Vagina (tissue), 2 donors: ENCODE measurements at regions not wholly inside any gene's neighbourhood (a gene's known extent, or its start where the extent isn't known, plus 50 kb on each side); places are given as distances from the start of the nearest gene placed in this dataset.

Experiments
- DNase-seq, 2 donors: peaks; one replicate each; pipeline ENCODE4 v3.0.0-alpha.2; 2017; ENCODE audit errors: extremely low spot score in 2 of 2
- H3K27ac ChIP-seq: fragments of 200-600 bp; sonication (generic); one replicate; pipeline ENCODE4 v1.5.1; 2019
- H3K27me3 ChIP-seq: fragments of 200-600 bp; sonication (generic); one replicate; pipeline ENCODE4 v1.5.1; 2019
- H3K36me3 ChIP-seq, 2 donors: fragments of 200-600 bp; sonication (generic); one replicate each; pipeline ENCODE4 v1.5.1; 2017 to 2019
- H3K4me1 ChIP-seq: fragments of 200-600 bp; sonication (generic); one replicate; pipeline ENCODE4 v1.5.1; 2019
- H3K4me3 ChIP-seq, 2 donors: fragments of 200-600 bp; sonication (generic); 1 replicate in 1 of 2; 2 replicates in 1 of 2; pipeline ENCODE4 v1.5.1; 2016 to 2019
- H3K9me3 ChIP-seq: fragments of 200-600 bp; sonication (generic); one replicate; pipeline ENCODE4 v1.5.1; 2019
- POLR2A ChIP-seq, 2 donors: fragments of 450-650 bp; IDR thresholded peaks; one replicate each; pipeline ENCODE4 v1.6.1; 2017; ENCODE audit warnings: antibody characterized with exemption in 2 of 2, mild to moderate bottlenecking in 2 of 2, moderate library complexity in 2 of 2
- POLR2AphosphoS5 ChIP-seq, 2 donors: sonication (generic); formaldehyde crosslinking; IDR thresholded peaks; one replicate each; pipeline ENCODE4 v1.9.0; 2017; ENCODE audit warnings: antibody characterized with exemption in 2 of 2, mild to moderate bottlenecking in 2 of 2, low read depth in 1 of 2; ENCODE audit not compliant: insufficient read depth in 1 of 2
- intact Hi-C: fragments of 100-400 bp; cut with DNase I; formaldehyde crosslinking; loops from one replicate; pipeline ENCODE4 v1.15.1; 2023
- TF ChIP-seq, protein P1 (sequence below), 3 experiments: fragments of 450-650 bp in 2 of 3; fragments of 200-600 bp in 1 of 3; sonication (generic) in 1 of 3; IDR thresholded peaks; one replicate each; pipeline ENCODE4 v1.5.1; 2017 to 2019; ENCODE audit warnings: antibody characterized with exemption in 3 of 3, mild to moderate bottlenecking in 2 of 3, moderate library complexity in 2 of 3

DNA sequence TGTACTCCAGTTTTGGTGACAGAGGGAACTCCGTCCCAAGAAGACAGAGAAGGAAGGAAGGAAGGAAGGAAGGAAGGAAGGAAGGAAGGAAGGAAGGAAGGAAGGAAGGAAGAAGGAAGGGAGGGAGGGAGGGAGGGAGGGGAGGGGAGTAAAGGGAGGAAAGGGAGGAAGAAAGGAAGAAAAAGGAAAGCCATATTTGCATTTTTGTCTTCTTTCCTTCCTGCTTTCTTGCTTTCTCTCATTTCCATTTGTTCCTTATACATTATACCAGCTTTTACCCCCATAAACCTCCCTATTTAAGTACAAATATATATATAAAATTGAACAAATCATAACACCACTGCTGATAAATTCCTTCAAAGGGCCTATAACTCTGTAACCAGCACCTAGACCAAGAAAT is 151.8 kb downstream of the SMC2 start:
- Histone ChIP-seq H3K4me1 (no peaks in the 10 kb centered on the region), H3K4me3 (no peak overlapping the region), H3K9me3 (no peaks in the 10 kb centered on the region), H3K36me3 (no peaks in the 10 kb centered on the region), H3K27ac (no peak overlapping the region), H3K27me3 (no peaks in the 10 kb centered on the region)
- intact Hi-C loops, result no loop called here
- DNase-seq, result no peak
- TF ChIP-seq POLR2AphosphoS5 (IDR thresholded peaks at IDR 0.05; ENCODE audit: insufficient read depth in 1 of 2, low read depth in 1 of 2) (no peak), POLR2A (IDR thresholded peaks at IDR 0.05) (no peak)
- TF ChIP-seq, protein P1, sequence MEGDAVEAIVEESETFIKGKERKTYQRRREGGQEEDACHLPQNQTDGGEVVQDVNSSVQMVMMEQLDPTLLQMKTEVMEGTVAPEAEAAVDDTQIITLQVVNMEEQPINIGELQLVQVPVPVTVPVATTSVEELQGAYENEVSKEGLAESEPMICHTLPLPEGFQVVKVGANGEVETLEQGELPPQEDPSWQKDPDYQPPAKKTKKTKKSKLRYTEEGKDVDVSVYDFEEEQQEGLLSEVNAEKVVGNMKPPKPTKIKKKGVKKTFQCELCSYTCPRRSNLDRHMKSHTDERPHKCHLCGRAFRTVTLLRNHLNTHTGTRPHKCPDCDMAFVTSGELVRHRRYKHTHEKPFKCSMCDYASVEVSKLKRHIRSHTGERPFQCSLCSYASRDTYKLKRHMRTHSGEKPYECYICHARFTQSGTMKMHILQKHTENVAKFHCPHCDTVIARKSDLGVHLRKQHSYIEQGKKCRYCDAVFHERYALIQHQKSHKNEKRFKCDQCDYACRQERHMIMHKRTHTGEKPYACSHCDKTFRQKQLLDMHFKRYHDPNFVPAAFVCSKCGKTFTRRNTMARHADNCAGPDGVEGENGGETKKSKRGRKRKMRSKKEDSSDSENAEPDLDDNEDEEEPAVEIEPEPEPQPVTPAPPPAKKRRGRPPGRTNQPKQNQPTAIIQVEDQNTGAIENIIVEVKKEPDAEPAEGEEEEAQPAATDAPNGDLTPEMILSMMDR (IDR thresholded peaks at IDR 0.05), result no peak

GRCh38 chr9:104247899-104248460 is 153.9 kb downstream of the SMC2 start:
- intact Hi-C loops, result no loop called here
- Histone ChIP-seq H3K9me3 (no peaks in the 10 kb centered on the region), H3K27ac (no peak overlapping the region), H3K27me3 (no peaks in the 10 kb centered on the region), H3K4me1 (no peaks in the 10 kb centered on the region), H3K36me3 (no peaks in the 10 kb centered on the region), H3K4me3 (no peak overlapping the region)
- no peak for DNase-seq
- no peak for TF ChIP-seq POLR2A (IDR thresholded peaks at IDR 0.05)
- TF ChIP-seq, protein P1 (IDR thresholded peaks at IDR 0.05), result no peak
- TF ChIP-seq POLR2AphosphoS5 (IDR thresholded peaks at IDR 0.05; ENCODE audit: insufficient read depth in 1 of 2, low read depth in 1 of 2), result no peak

DNA sequence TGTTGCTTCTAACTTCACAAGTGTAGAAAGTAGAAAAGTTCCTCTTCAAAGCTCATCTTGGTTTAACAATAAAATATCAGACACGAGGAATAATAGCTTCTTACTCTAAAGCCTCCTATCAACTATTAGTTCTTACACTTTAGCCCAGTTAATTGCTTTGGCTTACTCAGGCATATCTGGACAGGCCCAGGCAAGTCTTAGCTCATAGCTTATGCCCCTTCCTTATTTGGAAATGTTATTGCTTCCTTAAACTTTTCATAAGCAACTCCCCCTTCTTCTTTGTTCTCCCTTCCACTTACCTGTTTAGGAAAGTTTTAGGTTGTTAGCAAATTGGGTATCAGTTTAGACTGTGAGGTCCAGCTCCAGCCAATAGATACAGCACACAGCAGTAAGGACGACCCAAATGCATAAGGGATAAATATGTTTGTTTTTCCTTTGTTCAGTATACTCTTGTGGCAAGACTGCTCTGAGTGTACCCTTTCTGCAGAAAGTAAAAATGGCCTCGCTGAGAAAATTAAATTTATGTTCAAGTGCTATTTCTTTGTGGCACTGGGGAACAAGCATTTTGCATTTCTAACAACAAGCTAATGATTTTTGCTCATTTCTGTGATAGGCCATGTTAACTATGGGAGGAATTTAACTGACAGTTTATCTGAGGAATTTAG is 162.1 kb downstream of the SMC2 start:
- no peaks in the 10 kb centered on the region for H3K4me1 ChIP-seq
- no peak overlapping the region for H3K27ac ChIP-seq
- TF ChIP-seq, protein P1 (IDR thresholded peaks at IDR 0.05), result no peak
- no peak for TF ChIP-seq POLR2AphosphoS5 (IDR thresholded peaks at IDR 0.05; ENCODE audit: insufficient read depth in 1 of 2, low read depth in 1 of 2)
- TF ChIP-seq POLR2A (IDR thresholded peaks at IDR 0.05), result no peak
- H3K9me3 ChIP-seq, result no peaks in the 10 kb centered on the region
- DNase-seq, result no peak
- intact Hi-C loops, result no loop called here
- H3K4me3 ChIP-seq, result no peak overlapping the region
- H3K27me3 ChIP-seq, result no peaks in the 10 kb centered on the region
- no peaks in the 10 kb centered on the region for H3K36me3 ChIP-seq

GRCh38 chr9:104256696-104257062 is 162.6 kb downstream of the SMC2 start:
- DNase-seq, result no peak
- intact Hi-C loops, result no loop called here

More at GRCh38 chr9:104256696-104257062, 162.6 kb downstream of the SMC2 start:
- no peak for TF ChIP-seq POLR2AphosphoS5 (IDR thresholded peaks at IDR 0.05; ENCODE audit: insufficient read depth in 1 of 2, low read depth in 1 of 2)
- TF ChIP-seq, protein P1 (IDR thresholded peaks at IDR 0.05), result no peak
- TF ChIP-seq POLR2A (IDR thresholded peaks at IDR 0.05), result no peak
- Histone ChIP-seq H3K4me3 (no peak overlapping the region), H3K27me3 (no peaks in the 10 kb centered on the region), H3K4me1 (no peaks in the 10 kb centered on the region), H3K27ac (no peak overlapping the region), H3K36me3 (no peaks in the 10 kb centered on the region), H3K9me3 (no peaks in the 10 kb centered on the region)
